CD14-positive monocyte (primary cell): ENCODE measurements at regions not wholly inside any gene's neighbourhood (a gene's known extent, or its start where the extent isn't known, plus 50 kb on each side); places are given as distances from the start of the nearest gene placed in this dataset.

Experiments
- DNase-seq, 3 donors: peaks; one replicate each; pipeline ENCODE4 v3.0.0-alpha.2; 2011 to 2022
- H2AFZ ChIP-seq: 2 replicates; pipeline ENCODE4 v1.6.0; 2012; ENCODE audit warnings: mild to moderate bottlenecking, low read depth, low read length, inconsistent platforms; ENCODE audit not compliant: insufficient read depth, poor library complexity, severe bottlenecking
- H3K27ac ChIP-seq, 2 donors: 1 replicate in 1 of 2; 2 replicates in 1 of 2; pipeline ENCODE4 v1.5.1; 2012 to 2013; ENCODE audit warnings: low read length in 2 of 2, control low read depth in 1 of 2, inconsistent platforms in 1 of 2, low read depth in 1 of 2, mild to moderate bottlenecking in 1 of 2
- H3K27me3 ChIP-seq, 2 donors: one replicate each; pipeline versions ENCODE4 v1.6.0 to v1.6.1; 2011 to 2013; ENCODE audit warnings: low read length in 2 of 2; ENCODE audit not compliant: control insufficient read depth in 2 of 2, insufficient read depth in 2 of 2
- H3K36me3 ChIP-seq, 2 donors: replicated peaks in 1 of 2; 1 replicate in 1 of 2; 2 replicates in 1 of 2; pipeline versions ENCODE4 v1.5.1 to v1.6.1; 2012 to 2013; ENCODE audit warnings: low read length in 2 of 2, control low read depth in 1 of 2, inconsistent platforms in 1 of 2, mild to moderate bottlenecking in 1 of 2; ENCODE audit not compliant: insufficient read depth in 2 of 2, control insufficient read depth in 1 of 2
- H3K4me1 ChIP-seq, 2 donors: 1 replicate in 1 of 2; 2 replicates in 1 of 2; pipeline versions ENCODE4 v1.5.1 to v1.6.1; 2012 to 2013; ENCODE audit warnings: low read length in 2 of 2, control low read depth in 1 of 2, inconsistent platforms in 1 of 2, mild to moderate bottlenecking in 1 of 2, moderate library complexity in 1 of 2; ENCODE audit not compliant: insufficient read depth in 2 of 2, control insufficient read depth in 1 of 2
- H3K4me2 ChIP-seq: replicated peaks from 2 replicates; pipeline ENCODE3; 2012; ENCODE audit warnings: low read length, moderate library complexity, mild to moderate bottlenecking; ENCODE audit not compliant: poor library complexity, severe bottlenecking; ENCODE audit errors: extremely low read depth
- H3K4me3 ChIP-seq, 3 experiments: fragments of 200-600 bp in 1 of 3; sonication (generic) in 1 of 3; replicated peaks in 1 of 3; 1 replicate in 2 of 3; 2 replicates in 1 of 3; pipeline ENCODE4 v1.5.1; 2011 to 2013; ENCODE audit warnings: low read length in 3 of 3, mild to moderate bottlenecking in 3 of 3, control low read depth in 2 of 3, low read depth in 2 of 3, inconsistent platforms in 1 of 3, moderate library complexity in 1 of 3
- H3K79me2 ChIP-seq: 2 replicates; pipeline ENCODE4 v1.6.0; 2012; ENCODE audit warnings: mild to moderate bottlenecking, control low read depth, inconsistent platforms, low read length, moderate library complexity; ENCODE audit not compliant: insufficient read depth
- H3K9ac ChIP-seq: 2 replicates; pipeline ENCODE4 v1.6.0; 2017; ENCODE audit warnings: low read length, mild to moderate bottlenecking; ENCODE audit not compliant: insufficient read depth, poor library complexity, severe bottlenecking
- H3K9me3 ChIP-seq, 2 donors: replicated peaks in 1 of 2; 1 replicate in 1 of 2; 2 replicates in 1 of 2; pipeline versions ENCODE4 v1.5.1 to v1.6.1; 2012 to 2013; ENCODE audit warnings: low read length in 2 of 2, control low read depth in 1 of 2; ENCODE audit not compliant: control insufficient read depth in 1 of 2, insufficient read depth in 1 of 2
- H4K20me1 ChIP-seq: 2 replicates; pipeline ENCODE4 v1.6.0; 2012; ENCODE audit warnings: mild to moderate bottlenecking, low read length, control low read depth, moderate library complexity; ENCODE audit not compliant: insufficient read depth
- H3K27ac Mint-ChIP-seq, 7 donors: one replicate each; pipeline ENCODE4 v1.8.0; 2020; ENCODE audit warnings: mild to moderate bottlenecking in 7 of 7, mixed read lengths in 7 of 7, moderate library complexity in 6 of 7, inconsistent platforms in 2 of 7
- H3K27me3 Mint-ChIP-seq, 3 donors: one replicate each; pipeline ENCODE4 v1.8.0; 2021 to 2022; ENCODE audit warnings: low read depth in 3 of 3, mild to moderate bottlenecking in 3 of 3, mixed read lengths in 3 of 3, moderate library complexity in 3 of 3, inconsistent platforms in 1 of 3
- H3K36me3 Mint-ChIP-seq, 2 donors: one replicate each; pipeline ENCODE4 v1.8.0; 2020; ENCODE audit warnings: mixed read lengths in 2 of 2, inconsistent platforms in 1 of 2, mild to moderate bottlenecking in 1 of 2
- H3K4me1 Mint-ChIP-seq: one replicate; pipeline ENCODE4 v1.8.0; 2020; ENCODE audit warnings: mild to moderate bottlenecking, mixed read lengths
- H3K4me3 Mint-ChIP-seq, 2 donors: one replicate each; pipeline ENCODE4 v1.8.0; 2020; ENCODE audit warnings: mild to moderate bottlenecking in 2 of 2, mixed read lengths in 2 of 2, moderate library complexity in 1 of 2
- H3K9me3 Mint-ChIP-seq, 7 donors: one replicate each; pipeline ENCODE4 v1.8.0; 2020 to 2022; ENCODE audit warnings: mixed read lengths in 7 of 7, mild to moderate bottlenecking in 6 of 7, moderate library complexity in 6 of 7, inconsistent platforms in 2 of 7
- WGBS: methylation state at CpG from one replicate; pipeline ENCODE4 v1.1.5; 2013; ENCODE audit warnings: missing lambda C conversion rate; ENCODE audit not compliant: insufficient coverage; 5-methylcytosine and 5-hydroxymethylcytosine counted together
- intact Hi-C, 2 donors: fragments of 100-400 bp; cut with micrococcal nuclease; formaldehyde crosslinking; loops; one replicate each; pipeline versions ENCODE4 v1.15.0 to v1.15.1; 2023
- TF ChIP-seq, protein P1 (sequence below): fragments of 200-600 bp; IDR thresholded peaks from one replicate; pipeline ENCODE4 v1.8.0; 2022; ENCODE audit warnings: antibody characterized with exemption, mild to moderate bottlenecking

DNA sequence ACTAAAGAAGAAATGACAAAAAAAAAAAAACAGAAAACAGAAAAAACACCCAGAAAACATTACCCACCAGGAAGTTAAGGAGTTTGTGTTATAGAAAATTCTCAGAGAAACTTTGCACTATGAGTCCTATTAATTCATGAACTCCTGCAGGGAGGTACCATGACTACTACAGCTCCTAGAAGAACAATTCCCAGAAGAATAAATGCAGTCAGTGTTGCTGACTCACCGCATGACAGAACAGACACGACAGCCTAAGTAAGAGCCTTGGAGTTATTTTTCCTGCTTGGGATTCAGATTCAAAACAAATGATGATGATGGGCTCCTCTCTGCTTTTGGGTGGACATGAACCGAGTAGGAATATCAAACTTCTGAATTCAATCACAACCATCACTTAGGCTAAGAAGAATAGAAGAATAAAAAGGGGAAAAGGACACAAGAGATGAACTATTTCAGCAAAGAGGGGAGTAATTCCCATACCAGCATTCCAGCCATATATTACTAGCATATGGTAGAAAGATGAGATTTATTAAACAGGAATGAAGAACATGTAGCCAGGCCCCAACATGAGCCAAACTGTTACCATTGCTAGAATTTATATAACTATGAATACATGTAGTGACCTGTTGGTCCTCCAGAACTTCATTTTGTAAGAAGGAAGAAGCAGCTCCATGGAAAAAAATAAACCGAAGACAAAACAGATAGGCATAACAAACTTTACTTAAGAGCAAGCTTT, 209.6 kb upstream of the PDE4D start:
- H3K36me3 Mint-ChIP-seq = peaks cover 23 to 33% of the 10 kb centered on the region in 2 donors
- intact Hi-C loops = no loop called here
- H3K9me3 Mint-ChIP-seq = peaks cover 12 to 29% (median 19%) of the 10 kb centered on the region in 7 donors
- Histone ChIP-seq H3K4me3 (no peak overlapping the region), H3K36me3 (no peaks in the 10 kb centered on the region), H3K27ac (no peak overlapping the region), H3K79me2 (peaks cover 4% of the 10 kb centered on the region), H3K9ac (no peak overlapping the region), H3K4me2 (no peak overlapping the region), H2AFZ (no peak overlapping the region), H3K9me3 (peaks cover 0 to 5% of the 10 kb centered on the region in 2 donors), H3K4me1 (peaks cover 11% of the 10 kb centered on the region in 2 donors), H4K20me1 (no peaks in the 10 kb centered on the region), H3K27me3 (no peaks in the 10 kb centered on the region)
- H3K4me3 Mint-ChIP-seq = no peak overlapping the region
- WGBS = 92% methylated on average over 2 of the region's 4 CpGs
- peaks cover 22% of the 10 kb centered on the region for H3K4me1 Mint-ChIP-seq
- DNase-seq = no peak
- TF ChIP-seq, protein P1, sequence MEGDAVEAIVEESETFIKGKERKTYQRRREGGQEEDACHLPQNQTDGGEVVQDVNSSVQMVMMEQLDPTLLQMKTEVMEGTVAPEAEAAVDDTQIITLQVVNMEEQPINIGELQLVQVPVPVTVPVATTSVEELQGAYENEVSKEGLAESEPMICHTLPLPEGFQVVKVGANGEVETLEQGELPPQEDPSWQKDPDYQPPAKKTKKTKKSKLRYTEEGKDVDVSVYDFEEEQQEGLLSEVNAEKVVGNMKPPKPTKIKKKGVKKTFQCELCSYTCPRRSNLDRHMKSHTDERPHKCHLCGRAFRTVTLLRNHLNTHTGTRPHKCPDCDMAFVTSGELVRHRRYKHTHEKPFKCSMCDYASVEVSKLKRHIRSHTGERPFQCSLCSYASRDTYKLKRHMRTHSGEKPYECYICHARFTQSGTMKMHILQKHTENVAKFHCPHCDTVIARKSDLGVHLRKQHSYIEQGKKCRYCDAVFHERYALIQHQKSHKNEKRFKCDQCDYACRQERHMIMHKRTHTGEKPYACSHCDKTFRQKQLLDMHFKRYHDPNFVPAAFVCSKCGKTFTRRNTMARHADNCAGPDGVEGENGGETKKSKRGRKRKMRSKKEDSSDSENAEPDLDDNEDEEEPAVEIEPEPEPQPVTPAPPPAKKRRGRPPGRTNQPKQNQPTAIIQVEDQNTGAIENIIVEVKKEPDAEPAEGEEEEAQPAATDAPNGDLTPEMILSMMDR = no peak
- H3K27ac Mint-ChIP-seq = no peak overlapping the region
- no peaks in the 10 kb centered on the region for H3K27me3 Mint-ChIP-seq

DNA sequence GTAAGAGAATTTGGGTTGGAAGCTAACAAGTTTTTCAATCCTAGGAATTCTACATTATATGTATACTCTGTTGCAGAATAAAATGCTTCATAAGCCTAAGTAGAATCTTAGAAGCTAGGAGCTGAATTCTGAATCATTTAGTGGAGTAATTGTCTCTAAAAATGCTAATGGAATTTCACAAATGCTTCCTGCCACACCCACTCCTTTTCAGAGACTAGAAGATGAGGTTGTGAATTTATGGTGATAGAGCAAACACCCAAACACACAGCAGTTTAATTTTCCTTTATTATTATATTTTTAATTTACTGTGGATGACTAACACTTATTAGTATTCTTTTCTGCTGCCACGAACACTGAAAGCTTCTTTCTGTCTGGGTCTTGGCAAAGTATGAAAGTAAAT, 208.0 kb upstream of the PDE4D start:
- Mint-ChIP-seq H3K27ac (no peak overlapping the region), H3K4me3 (no peak overlapping the region), H3K36me3 (peaks cover 29 to 35% of the 10 kb centered on the region in 2 donors), H3K9me3 (peaks cover 11 to 22% (median 15%) of the 10 kb centered on the region in 7 donors), H3K4me1 (peaks cover 22% of the 10 kb centered on the region), H3K27me3 (no peaks in the 10 kb centered on the region)
- Histone ChIP-seq H3K79me2 (peaks cover 4% of the 10 kb centered on the region), H3K36me3 (no peaks in the 10 kb centered on the region), H3K4me3 (no peak overlapping the region), H3K9ac (no peak overlapping the region), H2AFZ (no peak overlapping the region), H4K20me1 (no peaks in the 10 kb centered on the region), H3K9me3 (peaks cover 0 to 5% of the 10 kb centered on the region in 2 donors), H3K27me3 (no peaks in the 10 kb centered on the region), H3K4me2 (no peak overlapping the region), H3K4me1 (peaks cover 11% of the 10 kb centered on the region in 2 donors), H3K27ac (no peak overlapping the region)
- no peak for DNase-seq
- TF ChIP-seq, protein P1 = no peak
- WGBS = no CpG with 5 or more reads among the region's 1 CpG
- intact Hi-C loops = no loop called here
